Endothelial cell (in vitro differentiated cells): ENCODE measurements at regions not wholly inside any gene's neighbourhood (a gene's known extent, or its start where the extent isn't known, plus 50 kb on each side); places are given as distances from the start of the nearest gene placed in this dataset.
"Not testable (repeated sequence)": the region's sequence is repeated elsewhere in the genome, so short reads cannot be mapped to it uniquely, and the experiment has no call there.

Experiments used
- DNase-seq: peaks from one replicate; pipeline ENCODE4 v3.0.0; 2021; ENCODE audit warnings: low spot score
- H3K27ac Mint-ChIP-seq: one replicate; pipeline ENCODE4 v1.8.0; 2021; ENCODE audit warnings: mixed read lengths, inconsistent platforms; ENCODE audit not compliant: unreplicated experiment
- H3K27me3 Mint-ChIP-seq: one replicate; pipeline ENCODE4 v1.8.0; 2021; ENCODE audit warnings: mild to moderate bottlenecking, moderate library complexity, mixed read lengths, inconsistent platforms; ENCODE audit not compliant: unreplicated experiment
- H3K36me3 Mint-ChIP-seq: one replicate; pipeline ENCODE4 v1.8.0; 2021; ENCODE audit warnings: mild to moderate bottlenecking, low read depth, mixed read lengths, inconsistent platforms; ENCODE audit not compliant: unreplicated experiment
- H3K4me1 Mint-ChIP-seq: one replicate; pipeline ENCODE4 v1.8.0; 2021; ENCODE audit warnings: mild to moderate bottlenecking, mixed read lengths, inconsistent platforms; ENCODE audit not compliant: unreplicated experiment
- H3K4me3 Mint-ChIP-seq: one replicate; pipeline ENCODE4 v1.8.0; 2021; ENCODE audit warnings: mild to moderate bottlenecking, mixed read lengths, inconsistent platforms; ENCODE audit not compliant: unreplicated experiment
- H3K9me3 Mint-ChIP-seq: one replicate; pipeline ENCODE4 v1.8.0; 2021; ENCODE audit warnings: mixed read lengths, inconsistent platforms; ENCODE audit not compliant: unreplicated experiment
- TF ChIP-seq, protein P1 (sequence below): fragments of 200-600 bp; sonication (generic); IDR thresholded peaks from one replicate; pipeline ENCODE4 v1.5.0; 2021; ENCODE audit warnings: antibody characterized with exemption; ENCODE audit not compliant: unreplicated experiment

DNA sequence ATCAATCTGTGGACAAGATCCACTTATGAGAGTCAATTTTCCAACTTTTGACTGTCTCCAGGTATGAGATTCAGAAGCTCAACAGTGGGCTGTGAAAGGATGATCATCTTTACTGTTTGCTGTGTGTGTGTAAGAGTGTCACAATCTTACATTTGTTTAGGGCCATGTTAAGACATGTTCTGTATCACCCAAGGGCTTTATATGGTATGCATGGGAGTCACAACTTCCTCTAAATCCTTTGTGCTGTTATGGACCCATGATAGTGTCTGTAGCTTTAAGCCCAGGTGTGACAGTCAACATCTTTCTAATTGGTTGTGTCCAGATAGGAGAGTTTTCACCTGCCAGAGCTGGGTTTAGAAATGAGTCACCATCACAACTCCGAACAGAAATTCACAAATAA lies 70.2 kb downstream of the ZNF726 start:
- H3K4me1 Mint-ChIP-seq, H3K4me3 Mint-ChIP-seq, H3K27ac Mint-ChIP-seq, DNase-seq, H3K27me3 Mint-ChIP-seq: not testable (repeated sequence)
- H3K36me3 Mint-ChIP-seq: peaks cover 18% of the 10 kb centered on the region
- peaks cover 38% of the 10 kb centered on the region for H3K9me3 Mint-ChIP-seq

DNA sequence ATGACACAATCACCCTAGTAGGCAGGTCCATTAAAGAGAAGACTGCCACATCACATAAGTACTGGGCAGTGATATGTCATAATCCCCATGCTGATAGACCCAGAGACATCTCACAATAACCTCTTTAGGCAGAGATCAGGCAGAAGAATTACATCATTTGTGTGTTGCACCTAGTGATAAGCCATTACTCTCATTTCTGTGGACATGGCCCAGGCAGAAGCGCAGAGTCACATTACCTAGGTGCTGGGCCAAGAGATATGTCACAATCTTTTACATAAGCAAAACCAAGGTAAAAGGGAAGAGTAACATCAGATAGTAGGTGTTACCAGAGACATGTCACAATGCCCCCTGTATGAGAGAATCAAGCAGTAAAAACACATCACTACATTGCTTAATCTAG lies 71.9 kb downstream of the ZNF726 start:
- no peak overlapping the region for H3K4me3 Mint-ChIP-seq
- TF ChIP-seq, protein P1, sequence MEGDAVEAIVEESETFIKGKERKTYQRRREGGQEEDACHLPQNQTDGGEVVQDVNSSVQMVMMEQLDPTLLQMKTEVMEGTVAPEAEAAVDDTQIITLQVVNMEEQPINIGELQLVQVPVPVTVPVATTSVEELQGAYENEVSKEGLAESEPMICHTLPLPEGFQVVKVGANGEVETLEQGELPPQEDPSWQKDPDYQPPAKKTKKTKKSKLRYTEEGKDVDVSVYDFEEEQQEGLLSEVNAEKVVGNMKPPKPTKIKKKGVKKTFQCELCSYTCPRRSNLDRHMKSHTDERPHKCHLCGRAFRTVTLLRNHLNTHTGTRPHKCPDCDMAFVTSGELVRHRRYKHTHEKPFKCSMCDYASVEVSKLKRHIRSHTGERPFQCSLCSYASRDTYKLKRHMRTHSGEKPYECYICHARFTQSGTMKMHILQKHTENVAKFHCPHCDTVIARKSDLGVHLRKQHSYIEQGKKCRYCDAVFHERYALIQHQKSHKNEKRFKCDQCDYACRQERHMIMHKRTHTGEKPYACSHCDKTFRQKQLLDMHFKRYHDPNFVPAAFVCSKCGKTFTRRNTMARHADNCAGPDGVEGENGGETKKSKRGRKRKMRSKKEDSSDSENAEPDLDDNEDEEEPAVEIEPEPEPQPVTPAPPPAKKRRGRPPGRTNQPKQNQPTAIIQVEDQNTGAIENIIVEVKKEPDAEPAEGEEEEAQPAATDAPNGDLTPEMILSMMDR: no peak
- H3K27me3 Mint-ChIP-seq: no peaks in the 10 kb centered on the region
- H3K27ac Mint-ChIP-seq: no peak overlapping the region
- H3K36me3 Mint-ChIP-seq: peaks cover 8% of the 10 kb centered on the region
- H3K9me3 Mint-ChIP-seq: peaks cover 32% of the 10 kb centered on the region
- H3K4me1 Mint-ChIP-seq: no peaks in the 10 kb centered on the region
- no peak for DNase-seq

DNA sequence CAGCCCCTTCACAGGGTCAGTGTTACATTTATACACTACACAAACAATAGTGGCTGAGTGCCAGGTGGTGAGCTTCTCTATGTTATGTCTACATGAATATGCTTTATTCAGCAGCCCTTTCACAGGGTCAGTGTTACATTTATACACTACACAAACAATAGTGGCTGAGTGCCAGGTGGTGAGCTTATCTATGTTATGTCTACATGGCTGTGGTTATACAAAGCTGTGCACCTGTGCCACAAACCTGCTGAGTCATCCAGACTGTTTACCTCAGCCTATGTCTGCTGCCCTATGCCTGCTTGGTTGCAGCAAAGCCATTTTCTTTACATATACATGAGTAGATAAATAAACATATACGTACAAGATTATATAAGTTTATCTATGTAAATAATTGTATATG lies 76.5 kb downstream of the ZNF726 start:
- Mint-ChIP-seq H3K36me3 (no peaks in the 10 kb centered on the region), H3K4me1 (no peaks in the 10 kb centered on the region), H3K4me3 (no peak overlapping the region), H3K27ac (no peak overlapping the region), H3K27me3 (no peaks in the 10 kb centered on the region), H3K9me3 (peaks cover 8% of the 10 kb centered on the region)
- TF ChIP-seq, protein P1: no peak
- DNase-seq: no peak

DNA sequence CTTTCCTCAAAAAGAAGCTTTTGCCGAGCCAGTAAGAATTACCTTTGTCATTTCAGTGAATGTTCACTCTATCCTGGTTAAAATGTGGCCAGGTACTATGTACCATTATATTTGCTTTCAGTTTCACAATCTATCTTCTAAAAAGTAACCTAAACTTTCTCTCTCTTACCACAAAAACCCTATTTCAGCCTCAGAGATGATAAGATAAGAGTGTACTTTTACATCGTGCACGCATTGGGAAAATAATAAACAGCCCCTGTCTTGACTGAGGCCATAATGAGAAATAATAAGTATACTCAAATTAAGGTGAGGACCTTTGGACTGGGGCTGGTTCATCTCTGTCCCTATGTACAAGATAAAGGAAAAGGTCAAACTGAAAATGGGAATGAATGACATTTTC lies 77.7 kb downstream of the ZNF726 start:
- TF ChIP-seq, protein P1: no peak
- peaks cover 7% of the 10 kb centered on the region for H3K9me3 Mint-ChIP-seq
- no peaks in the 10 kb centered on the region for H3K27me3 Mint-ChIP-seq
- no peak overlapping the region for H3K27ac Mint-ChIP-seq
- DNase-seq: no peak
- peaks cover 6% of the 10 kb centered on the region for H3K36me3 Mint-ChIP-seq
- no peaks in the 10 kb centered on the region for H3K4me1 Mint-ChIP-seq
- H3K4me3 Mint-ChIP-seq: no peak overlapping the region

DNA sequence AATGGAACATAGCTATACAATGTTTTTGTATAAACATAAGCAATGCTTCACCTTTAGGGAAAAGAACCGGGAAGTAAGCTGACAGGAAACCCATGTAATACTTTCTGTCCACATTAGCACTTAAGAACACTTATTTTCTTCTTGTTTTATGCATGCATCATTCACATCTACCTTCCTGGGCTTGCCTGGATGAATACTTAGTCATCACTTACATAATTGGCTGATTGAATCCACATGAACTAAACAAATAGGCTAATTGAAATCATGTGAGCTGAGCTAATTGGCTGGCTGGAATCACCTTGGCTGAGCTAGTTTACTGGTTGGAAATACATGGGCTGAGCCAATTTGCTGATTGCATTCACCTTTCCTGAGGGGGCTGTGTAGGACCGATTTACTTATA lies 78.8 kb downstream of the ZNF726 start:
- no peak overlapping the region for H3K4me3 Mint-ChIP-seq
- no peaks in the 10 kb centered on the region for H3K4me1 Mint-ChIP-seq
- DNase-seq: no peak
- H3K9me3 Mint-ChIP-seq: peaks cover 18% of the 10 kb centered on the region
- no peaks in the 10 kb centered on the region for H3K27me3 Mint-ChIP-seq
- H3K27ac Mint-ChIP-seq: no peak overlapping the region
- H3K36me3 Mint-ChIP-seq: peaks cover 6% of the 10 kb centered on the region
- TF ChIP-seq, protein P1: no peak

DNA sequence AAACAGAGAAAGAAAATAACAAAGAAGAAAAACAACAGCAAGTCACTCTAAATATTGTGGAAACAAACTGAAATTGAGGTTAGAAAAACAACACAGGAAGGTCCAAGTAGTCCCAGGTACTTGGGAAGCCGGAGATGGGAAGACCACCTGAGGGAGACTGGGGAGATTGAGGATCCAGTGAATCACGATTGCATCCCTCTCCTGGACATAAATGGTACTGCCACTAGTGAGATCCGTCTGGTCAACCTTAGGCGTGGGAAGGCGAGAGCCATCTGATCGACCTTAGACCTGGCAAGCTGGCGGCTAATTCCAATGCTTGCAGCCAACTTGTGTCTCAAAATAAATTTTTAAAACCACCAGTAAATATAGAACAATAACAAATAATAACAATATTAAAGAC lies 81.9 kb downstream of the ZNF726 start:
- Mint-ChIP-seq H3K4me1 (no peaks in the 10 kb centered on the region), H3K27me3 (peaks cover 6% of the 10 kb centered on the region), H3K9me3 (peaks cover 43% of the 10 kb centered on the region)

More for the DNA sequence above, 81.9 kb downstream of the ZNF726 start:
- Mint-ChIP-seq H3K4me3 (no peak overlapping the region), H3K27ac (no peak overlapping the region), H3K36me3 (peaks cover 7% of the 10 kb centered on the region)
- DNase-seq: peak; percentile 8
- TF ChIP-seq, protein P1: peak; percentile 57
